ENCODE measurements at regions not wholly inside any gene's neighbourhood (a gene's known extent, or its start where the extent isn't known, plus 50 kb on each side); places are given as distances from the start of the nearest gene placed in this dataset.

DNA sequence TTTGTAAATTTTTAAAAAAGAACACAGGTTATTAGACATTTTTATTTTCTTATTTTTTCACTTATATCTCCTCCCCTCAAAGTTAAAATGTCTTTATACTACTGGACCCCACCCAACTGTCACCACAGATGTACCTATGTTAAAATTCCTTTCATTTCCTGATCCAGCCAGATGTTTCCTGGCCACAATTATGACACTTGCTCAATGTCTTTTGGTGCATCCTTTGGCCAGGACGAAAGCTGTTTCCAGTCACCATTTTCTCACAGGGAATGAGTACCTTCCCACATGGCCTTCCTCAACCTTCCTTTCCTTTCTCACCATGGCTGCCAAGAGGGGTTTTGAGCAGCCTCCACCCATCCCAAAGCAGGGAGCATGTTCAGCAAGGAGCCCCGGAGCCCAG, 365.7 kb upstream of the MAF start:
- Histone ChIP-seq H3K27me3 (no peaks in the 10 kb centered on the region), H3K4me1 (no peaks in the 10 kb centered on the region), H3K9me3 (no peaks in the 10 kb centered on the region), H3K4me3 (no peak overlapping the region), H3K36me3 (replicated peaks in 1 of 2; ENCODE audit: insufficient read depth in 1 of 2, low read depth in 2 of 2) (no peaks in the 10 kb centered on the region), H3K27ac (no peak overlapping the region)
- ATAC-seq (no peak), DNase-seq (no peak)
- WGBS, 2 donors: 72 to 82% methylated on average over 2 of the region's 2 CpGs
- TF ChIP-seq, protein P1, sequence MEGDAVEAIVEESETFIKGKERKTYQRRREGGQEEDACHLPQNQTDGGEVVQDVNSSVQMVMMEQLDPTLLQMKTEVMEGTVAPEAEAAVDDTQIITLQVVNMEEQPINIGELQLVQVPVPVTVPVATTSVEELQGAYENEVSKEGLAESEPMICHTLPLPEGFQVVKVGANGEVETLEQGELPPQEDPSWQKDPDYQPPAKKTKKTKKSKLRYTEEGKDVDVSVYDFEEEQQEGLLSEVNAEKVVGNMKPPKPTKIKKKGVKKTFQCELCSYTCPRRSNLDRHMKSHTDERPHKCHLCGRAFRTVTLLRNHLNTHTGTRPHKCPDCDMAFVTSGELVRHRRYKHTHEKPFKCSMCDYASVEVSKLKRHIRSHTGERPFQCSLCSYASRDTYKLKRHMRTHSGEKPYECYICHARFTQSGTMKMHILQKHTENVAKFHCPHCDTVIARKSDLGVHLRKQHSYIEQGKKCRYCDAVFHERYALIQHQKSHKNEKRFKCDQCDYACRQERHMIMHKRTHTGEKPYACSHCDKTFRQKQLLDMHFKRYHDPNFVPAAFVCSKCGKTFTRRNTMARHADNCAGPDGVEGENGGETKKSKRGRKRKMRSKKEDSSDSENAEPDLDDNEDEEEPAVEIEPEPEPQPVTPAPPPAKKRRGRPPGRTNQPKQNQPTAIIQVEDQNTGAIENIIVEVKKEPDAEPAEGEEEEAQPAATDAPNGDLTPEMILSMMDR (IDR thresholded peaks at IDR 0.05): no peak
- TF ChIP-seq POLR2A (IDR thresholded peaks at IDR 0.05): no peak
- intact Hi-C loops (cut with DNase I): no loop called here

DNA sequence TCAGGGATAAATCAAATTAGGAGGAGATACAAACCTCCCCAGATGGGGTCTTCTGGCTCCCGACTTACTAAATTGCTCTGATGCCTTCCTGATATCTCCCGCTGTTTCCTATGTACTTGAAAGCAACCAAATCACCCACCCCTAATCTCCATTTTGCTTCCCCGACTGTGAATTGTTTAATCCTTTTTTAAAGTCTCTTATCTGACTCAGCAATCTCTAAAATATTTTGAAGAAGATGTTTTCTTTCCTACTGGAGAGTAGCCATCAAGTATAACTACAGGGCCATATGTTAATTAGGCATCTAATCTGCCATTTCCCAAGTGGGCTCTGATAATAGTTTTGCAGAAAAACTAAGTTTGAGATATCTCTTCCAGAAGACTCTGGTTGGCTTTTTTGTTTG, 365.2 kb upstream of the MAF start:
- no peaks in the 10 kb centered on the region for H3K4me1 ChIP-seq
- no peaks in the 10 kb centered on the region for H3K36me3 ChIP-seq (replicated peaks in 1 of 2; ENCODE audit: insufficient read depth in 1 of 2, low read depth in 2 of 2)
- DNase-seq (no peak), ATAC-seq (no peak)
- H3K9me3 ChIP-seq: no peaks in the 10 kb centered on the region
- intact Hi-C loops (cut with DNase I): no loop called here
- H3K4me3 ChIP-seq: no peak overlapping the region
- WGBS, 2 donors: 63 to 76% methylated on average over 3 of the region's 3 CpGs
- no peaks in the 10 kb centered on the region for H3K27me3 ChIP-seq
- H3K27ac ChIP-seq: no peak overlapping the region
- no peak for TF ChIP-seq POLR2A (IDR thresholded peaks at IDR 0.05)

- DNase-seq (no peak), ATAC-seq (no peak)
- Histone ChIP-seq H3K27ac (no peak overlapping the region), H3K4me1 (no peaks in the 10 kb centered on the region), H3K4me3 (no peak overlapping the region), H3K9me3 (no peaks in the 10 kb centered on the region), H3K36me3 (replicated peaks in 1 of 2; ENCODE audit: insufficient read depth in 1 of 2, low read depth in 2 of 2) (no peaks in the 10 kb centered on the region), H3K27me3 (no peaks in the 10 kb centered on the region)
- TF ChIP-seq POLR2A (IDR thresholded peaks at IDR 0.05): no peak
- TF ChIP-seq, protein P1 (IDR thresholded peaks at IDR 0.05): no peak
- WGBS, 2 donors: 32 to 38% methylated on average over 1 of the region's 1 CpG
- intact Hi-C loops (cut with DNase I): no loop called here
These were observed 363.6 kb upstream of the MAF start for GRCh38 chr16:79964104-79964503.

DNA sequence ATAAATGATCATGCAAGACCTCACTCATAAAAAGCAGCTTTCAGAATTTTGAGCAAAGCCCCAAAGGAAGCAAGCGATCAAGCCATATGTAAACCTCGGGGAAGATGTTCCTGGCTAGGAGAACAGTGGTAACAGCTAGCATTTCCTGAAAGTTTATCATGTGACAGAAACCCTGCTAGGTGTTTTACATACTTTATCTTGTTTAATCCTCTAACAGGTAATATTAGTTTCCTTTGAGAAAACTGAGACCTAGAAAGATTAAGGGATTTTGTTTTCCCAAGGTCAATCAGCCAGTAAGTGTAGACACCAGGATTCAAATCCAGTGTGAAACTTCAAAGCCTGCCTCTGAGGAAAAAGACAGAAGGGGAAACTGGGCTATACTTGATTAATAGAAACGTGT, 362.4 kb upstream of the MAF start:
- H3K4me1 ChIP-seq: no peaks in the 10 kb centered on the region
- WGBS, 2 donors: 58 to 71% methylated on average over 3 of the region's 3 CpGs

DNA sequence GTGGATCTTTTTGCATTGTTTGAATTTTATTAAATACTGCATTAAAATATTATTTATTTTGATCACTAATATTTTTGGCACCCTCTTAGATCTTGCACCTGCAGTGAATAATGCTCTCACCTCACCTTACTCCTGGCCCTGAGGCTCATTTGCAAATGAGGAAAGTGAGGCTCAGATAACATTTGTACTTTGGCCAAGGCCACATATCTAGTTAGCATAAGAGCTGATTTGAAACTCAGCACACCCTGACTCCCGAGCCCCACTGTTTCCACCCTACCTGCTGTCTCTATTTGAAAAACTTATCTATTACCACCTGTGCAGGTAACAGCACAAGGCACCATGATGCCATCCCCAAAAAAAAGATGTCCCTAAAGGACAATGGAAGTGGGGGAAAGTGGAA, 358.7 kb upstream of the MAF start:
- Histone ChIP-seq H3K9me3 (no peaks in the 10 kb centered on the region), H3K27ac (no peak overlapping the region), H3K36me3 (replicated peaks in 1 of 2; ENCODE audit: insufficient read depth in 1 of 2, low read depth in 2 of 2) (no peaks in the 10 kb centered on the region), H3K4me1 (no peaks in the 10 kb centered on the region), H3K27me3 (no peaks in the 10 kb centered on the region), H3K4me3 (no peak overlapping the region)
- TF ChIP-seq POLR2A (IDR thresholded peaks at IDR 0.05): no peak
- TF ChIP-seq, protein P1 (IDR thresholded peaks at IDR 0.05): no peak
- ATAC-seq (no peak), DNase-seq (no peak)
- intact Hi-C loops (cut with DNase I): no loop called here
- WGBS, 2 donors: 0 to 18% methylated on average over 1 of the region's 1 CpG

More for the DNA sequence above, 362.4 kb upstream of the MAF start:
- Histone ChIP-seq H3K36me3 (replicated peaks in 1 of 2; ENCODE audit: insufficient read depth in 1 of 2, low read depth in 2 of 2) (no peaks in the 10 kb centered on the region), H3K4me3 (no peak overlapping the region), H3K27me3 (no peaks in the 10 kb centered on the region), H3K27ac (no peak overlapping the region), H3K9me3 (no peaks in the 10 kb centered on the region)
- DNase-seq (no peak), ATAC-seq (no peak)
- TF ChIP-seq POLR2A (IDR thresholded peaks at IDR 0.05): no peak
- TF ChIP-seq, protein P1 (IDR thresholded peaks at IDR 0.05): no peak
- intact Hi-C loops (cut with DNase I): no loop called here
